HG02798 (cell line): ENCODE measurements at regions not wholly inside any gene's neighbourhood (a gene's known extent, or its start where the extent isn't known, plus 50 kb on each side); places are given as distances from the start of the nearest gene placed in this dataset.

Experiments used
- ATAC-seq: cut with Tn5 transposase; IDR thresholded peaks from one replicate; pipeline ENCODE4 v1.9.1; 2021; ENCODE audit warnings: mild to moderate bottlenecking; ENCODE audit not compliant: unreplicated experiment, poor library complexity

DNA sequence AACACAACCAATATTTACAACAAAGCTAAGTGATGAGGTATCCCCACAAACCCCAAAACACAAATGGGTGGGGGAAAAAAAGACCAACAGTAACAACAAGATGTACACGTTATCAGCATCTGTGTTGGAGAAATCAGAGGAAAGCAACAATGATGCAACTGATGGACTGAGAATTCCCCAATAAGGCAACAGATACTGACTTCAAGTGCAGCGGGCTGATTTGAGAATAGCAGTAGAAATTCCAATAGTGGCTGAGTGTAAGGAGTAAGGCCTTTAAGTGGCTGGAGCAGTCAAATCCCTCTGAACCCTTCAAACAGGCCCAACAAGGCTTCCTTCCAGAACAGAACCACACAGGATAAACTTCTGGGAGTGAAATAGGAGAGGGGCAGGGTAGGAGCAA is 97.6 kb downstream of the TM2D1 start:
- ATAC-seq, result no peak

GRCh38 chr1:61626816-61627215 is 98.1 kb downstream of the TM2D1 start:
- no peak for ATAC-seq

- no peak for ATAC-seq
Measured at GRCh38 chr1:61623852-61624251, 101.1 kb downstream of the TM2D1 start.

DNA sequence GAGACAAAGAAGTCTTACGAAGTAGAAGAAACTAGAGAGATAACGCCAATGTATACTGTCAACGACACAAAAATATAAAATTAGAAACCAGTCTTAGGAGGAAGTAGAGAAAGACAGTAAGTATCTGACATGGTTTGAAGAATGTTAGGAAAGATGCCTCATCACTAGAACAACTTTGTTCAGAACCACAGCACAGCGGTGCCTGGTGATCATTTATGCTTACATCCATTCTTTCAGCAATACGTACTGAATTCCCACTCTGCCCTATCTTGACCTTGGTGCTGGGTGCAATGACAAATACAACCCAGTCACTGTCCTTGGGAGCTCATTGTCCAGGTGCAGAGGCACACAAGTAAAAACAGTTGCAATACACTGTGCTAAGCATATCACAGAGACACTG is 104.4 kb downstream of the TM2D1 start:
- ATAC-seq, result no peak

DNA sequence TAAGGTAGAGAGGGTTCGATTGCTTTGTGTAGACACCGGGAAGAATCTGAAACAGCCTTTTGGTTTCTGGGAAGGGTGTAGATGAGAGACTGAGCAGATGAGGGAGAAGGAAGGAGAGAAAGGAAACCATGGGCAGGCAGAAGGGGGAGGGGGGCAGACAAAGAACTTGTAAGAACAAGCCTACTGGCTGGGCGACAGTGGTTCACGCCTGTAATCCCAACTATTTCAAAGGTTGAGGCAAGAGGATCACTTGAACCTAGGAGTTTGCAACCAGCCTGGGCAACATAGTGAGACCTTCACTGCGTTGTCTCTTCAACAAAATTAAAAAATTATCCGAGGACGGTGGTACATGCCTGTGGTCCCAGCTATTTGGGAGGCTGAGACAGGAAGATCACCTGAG is 106.2 kb downstream of the TM2D1 start:
- ATAC-seq, result no peak

GRCh38 chr1:61618193-61618592 is 106.7 kb downstream of the TM2D1 start:
- ATAC-seq, result no peak

- ATAC-seq, result no peak
Measured at GRCh38 chr1:61616830-61617229, 108.1 kb downstream of the TM2D1 start.

DNA sequence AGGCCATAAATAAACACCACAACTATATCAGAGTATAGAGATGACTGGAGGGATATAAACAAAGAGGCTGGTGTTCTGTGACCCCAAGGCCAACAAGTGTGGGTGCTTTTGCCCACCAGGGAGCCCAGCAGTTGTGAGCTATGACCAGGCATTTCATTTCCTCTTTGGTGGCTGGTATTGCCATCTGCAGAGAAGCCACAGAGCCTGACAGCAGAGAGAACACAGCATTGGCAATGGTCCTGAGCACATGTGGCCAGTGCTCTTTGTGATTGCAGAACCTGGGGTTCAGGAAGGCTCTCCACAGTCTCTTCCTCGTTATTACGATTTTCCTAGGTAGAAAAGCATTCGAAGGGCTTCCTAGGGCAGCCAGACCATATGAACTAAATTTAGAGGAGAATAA is 112.3 kb downstream of the TM2D1 start:
- no peak for ATAC-seq

GRCh38 chr1:61609040-61609439 is 115.9 kb downstream of the TM2D1 start:
- no peak for ATAC-seq

- no peak for ATAC-seq
Measured at GRCh38 chr1:61607448-61607847, 117.5 kb downstream of the TM2D1 start.

- no peak for ATAC-seq
Measured at GRCh38 chr1:61606448-61607312, 118.3 kb downstream of the TM2D1 start.

- ATAC-seq, result no peak
Measured at GRCh38 chr1:61605607-61606321, 119.2 kb downstream of the TM2D1 start.

DNA sequence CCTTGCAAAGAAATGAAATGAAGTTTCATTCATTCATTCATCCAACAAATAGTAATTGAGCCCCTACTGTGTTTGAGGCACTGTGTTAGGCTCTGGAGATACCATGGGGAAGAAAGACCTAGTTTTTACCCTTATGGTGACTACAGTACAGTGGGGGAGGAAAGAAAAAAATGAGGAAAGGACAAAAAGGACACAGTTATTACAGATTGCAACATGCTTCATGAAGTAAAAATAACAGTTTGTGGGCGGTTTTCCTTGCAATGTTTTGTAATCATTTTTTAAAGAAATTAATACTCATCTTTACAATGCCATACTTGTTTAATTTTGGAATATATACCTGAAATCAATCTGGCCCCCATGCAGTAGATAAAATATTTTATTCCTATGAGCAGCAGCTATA is 120.3 kb downstream of the TM2D1 start:
- ATAC-seq, result no peak

DNA sequence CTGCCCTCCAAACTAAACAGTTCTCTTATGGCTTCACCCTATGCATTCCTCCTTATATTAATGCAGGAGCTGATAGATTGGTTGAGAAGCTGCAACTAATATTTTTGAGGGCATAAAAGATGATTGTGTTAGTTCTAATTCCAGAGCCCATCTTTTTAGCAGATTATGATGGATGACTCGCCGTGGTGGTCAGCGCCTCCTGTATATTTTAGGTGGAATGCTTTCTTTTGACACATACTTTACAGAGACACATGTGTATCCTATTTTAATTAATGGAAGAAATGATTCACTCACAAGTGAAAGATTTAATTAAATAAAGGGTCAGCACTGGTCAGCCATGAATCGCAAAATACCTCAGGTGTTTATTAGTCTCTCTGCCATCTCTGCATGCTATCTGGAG is 120.7 kb downstream of the TM2D1 start:
- no peak for ATAC-seq

DNA sequence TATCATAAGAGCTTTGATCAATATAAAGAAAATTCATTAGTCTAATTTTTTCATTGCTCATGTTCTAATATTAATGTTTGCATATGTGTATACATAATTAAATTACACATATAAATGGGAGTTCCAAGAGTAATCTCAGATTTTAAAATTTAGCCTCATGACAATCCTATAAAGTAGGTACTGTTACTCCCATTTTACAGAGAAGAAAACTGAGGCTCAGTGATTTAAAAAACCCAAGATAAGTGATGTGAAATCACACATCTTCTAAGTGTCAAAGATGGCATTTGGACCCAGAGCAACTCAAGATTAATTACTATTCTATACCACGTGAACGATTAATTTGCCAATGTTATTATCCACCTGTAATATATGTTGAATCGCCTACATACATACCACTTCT is 122.3 kb downstream of the TM2D1 start:
- no peak for ATAC-seq

DNA sequence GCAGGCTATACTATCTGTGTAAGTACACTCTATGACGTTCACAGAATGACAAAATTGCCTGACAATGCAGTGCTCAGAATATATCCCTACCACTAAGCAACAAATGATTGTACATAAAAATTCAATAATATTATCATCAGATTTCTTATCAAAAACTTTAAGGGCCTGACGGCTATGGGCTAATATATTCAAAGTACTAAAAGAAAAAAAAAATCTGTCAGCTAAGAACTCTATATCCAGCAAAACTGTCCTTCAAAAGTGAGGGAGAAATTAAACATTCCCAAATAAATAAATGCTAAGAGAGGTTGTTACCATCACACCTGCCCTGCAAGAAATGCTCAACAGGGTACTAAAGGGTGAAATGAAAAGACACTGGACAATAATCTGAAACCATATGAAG is 127.3 kb downstream of the TM2D1 start:
- ATAC-seq, result no peak

DNA sequence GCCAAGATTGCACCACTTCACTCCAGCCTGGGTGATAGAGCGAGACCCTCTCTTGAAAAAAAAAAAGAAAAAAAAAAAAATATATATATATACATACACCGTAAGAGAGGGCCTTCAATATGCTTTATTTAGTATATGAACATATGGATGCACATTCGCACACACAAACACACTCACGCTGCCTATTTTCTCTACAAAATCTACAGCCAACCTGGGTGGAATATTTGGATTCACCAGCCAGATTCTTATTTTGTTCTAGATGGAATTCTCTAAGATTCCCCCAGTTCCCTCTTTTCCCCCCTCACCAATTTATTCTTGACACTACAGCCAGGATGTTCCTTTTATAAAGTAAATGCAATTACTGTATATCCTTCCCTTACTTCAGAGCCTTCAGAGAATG is 131.6 kb downstream of the TM2D1 start:
- ATAC-seq, result no peak

DNA sequence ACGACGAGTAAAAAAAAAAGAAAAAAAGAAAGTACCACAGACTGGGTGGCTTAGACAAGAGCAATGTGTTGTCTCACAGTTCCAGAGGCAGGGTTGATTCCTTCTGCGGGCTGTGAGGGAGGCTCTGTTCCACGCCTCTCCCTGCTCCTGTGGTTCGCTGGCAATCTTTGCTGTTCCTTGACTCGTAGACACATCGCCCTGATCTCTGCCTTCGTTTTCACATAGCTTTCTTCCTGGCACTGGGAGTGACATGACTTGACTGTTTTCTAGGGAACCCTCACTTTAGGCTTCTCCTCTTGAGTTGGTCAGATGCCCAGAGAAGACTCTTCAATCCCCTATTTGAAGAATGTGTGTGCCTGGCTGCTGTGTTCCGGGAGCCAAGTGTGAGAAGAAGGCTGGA is 133.6 kb downstream of the TM2D1 start:
- no peak for ATAC-seq

DNA sequence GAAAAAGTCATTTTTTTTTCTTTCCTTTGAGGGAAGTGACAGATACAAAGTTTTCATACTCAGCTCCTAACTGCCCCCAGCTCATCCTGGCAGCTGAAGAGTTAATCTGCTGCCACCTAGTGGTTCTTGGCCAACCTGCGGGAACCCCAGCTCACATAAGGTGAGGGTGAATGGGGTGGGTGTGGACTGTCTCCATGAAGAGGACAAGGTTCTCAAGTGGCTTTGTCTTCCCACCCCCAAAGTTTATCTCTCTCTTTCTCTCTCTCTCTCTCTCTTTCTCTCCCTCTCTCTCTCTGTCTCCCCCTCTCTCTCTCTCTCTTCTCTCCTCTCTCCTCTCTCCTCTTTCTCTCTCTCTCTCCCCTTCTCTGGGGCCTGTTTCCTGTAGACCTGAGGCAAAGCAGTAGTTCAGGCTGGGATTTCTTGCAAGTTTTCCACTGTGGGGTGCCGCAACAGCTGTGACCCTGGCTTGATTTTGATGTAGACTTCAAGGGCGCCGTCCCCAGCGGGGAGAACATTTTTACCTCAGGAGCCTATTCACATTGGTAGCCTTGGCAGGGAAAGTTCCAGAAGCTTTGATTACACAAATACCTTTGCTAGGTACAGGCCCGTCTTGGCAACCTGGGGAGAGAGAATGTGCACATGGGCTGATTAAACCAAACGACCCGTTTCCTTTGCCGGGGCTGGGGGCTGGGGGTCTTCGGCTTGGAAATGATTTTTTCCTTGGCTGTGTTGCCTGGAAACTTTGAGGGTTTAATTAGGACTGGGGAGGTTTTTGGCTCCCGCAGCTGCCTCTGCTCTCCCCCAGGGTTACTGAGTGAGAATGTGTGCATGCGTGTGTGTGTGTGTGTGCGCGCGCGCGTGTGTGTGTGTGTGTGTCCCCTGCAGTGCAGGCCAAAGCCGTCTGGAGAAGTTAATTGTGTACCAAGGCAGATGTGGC is 135.9 kb downstream of the TM2D1 start:
- peak; percentile 95 for ATAC-seq

GRCh38 chr1:61585714-61586113 is 139.2 kb downstream of the TM2D1 start:
- ATAC-seq, result no peak

- ATAC-seq, result no peak
Measured at GRCh38 chr1:61583703-61584102, 141.2 kb downstream of the TM2D1 start.
